AG10803 (cell line): ENCODE measurements at regions not wholly inside any gene's neighbourhood (a gene's known extent, or its start where the extent isn't known, plus 50 kb on each side); places are given as distances from the start of the nearest gene placed in this dataset.

ENCODE experiments used
- DNase-seq: peaks from one replicate; pipeline ENCODE4 v3.0.0; 2010; ENCODE audit warnings: low read depth
- H3K4me3 ChIP-seq: 2 replicates; pipeline ENCODE4 v1.5.1; 2011; ENCODE audit warnings: mild to moderate bottlenecking, low read length, control low read depth
- TF ChIP-seq, protein P1 (sequence below): conservative IDR thresholded peaks from 2 replicates; pipeline ENCODE4 v1.5.1; 2011; ENCODE audit warnings: mild to moderate bottlenecking, low read length, control low read depth, inconsistent platforms

DNA sequence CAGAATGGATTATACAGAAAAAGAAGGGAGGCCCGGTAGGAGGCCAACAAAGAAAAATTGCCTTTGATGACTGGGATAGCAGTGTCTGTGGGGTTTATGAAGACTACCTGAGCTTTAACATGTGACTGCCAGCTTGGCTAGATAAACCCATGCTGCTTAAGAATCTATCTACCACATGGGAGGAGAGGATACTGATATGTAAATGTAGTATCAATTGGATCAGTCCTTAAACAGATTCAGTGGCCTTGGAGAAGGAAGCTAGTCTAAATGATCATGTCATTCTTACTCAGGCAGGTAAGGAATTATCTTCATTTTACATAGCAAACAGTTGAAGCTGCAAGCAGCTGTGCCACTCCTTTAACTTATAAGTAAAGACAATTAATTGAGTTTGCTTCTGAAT lies 50.0 kb upstream of the SYNPR start:
- no peak for DNase-seq
- TF ChIP-seq, protein P1, sequence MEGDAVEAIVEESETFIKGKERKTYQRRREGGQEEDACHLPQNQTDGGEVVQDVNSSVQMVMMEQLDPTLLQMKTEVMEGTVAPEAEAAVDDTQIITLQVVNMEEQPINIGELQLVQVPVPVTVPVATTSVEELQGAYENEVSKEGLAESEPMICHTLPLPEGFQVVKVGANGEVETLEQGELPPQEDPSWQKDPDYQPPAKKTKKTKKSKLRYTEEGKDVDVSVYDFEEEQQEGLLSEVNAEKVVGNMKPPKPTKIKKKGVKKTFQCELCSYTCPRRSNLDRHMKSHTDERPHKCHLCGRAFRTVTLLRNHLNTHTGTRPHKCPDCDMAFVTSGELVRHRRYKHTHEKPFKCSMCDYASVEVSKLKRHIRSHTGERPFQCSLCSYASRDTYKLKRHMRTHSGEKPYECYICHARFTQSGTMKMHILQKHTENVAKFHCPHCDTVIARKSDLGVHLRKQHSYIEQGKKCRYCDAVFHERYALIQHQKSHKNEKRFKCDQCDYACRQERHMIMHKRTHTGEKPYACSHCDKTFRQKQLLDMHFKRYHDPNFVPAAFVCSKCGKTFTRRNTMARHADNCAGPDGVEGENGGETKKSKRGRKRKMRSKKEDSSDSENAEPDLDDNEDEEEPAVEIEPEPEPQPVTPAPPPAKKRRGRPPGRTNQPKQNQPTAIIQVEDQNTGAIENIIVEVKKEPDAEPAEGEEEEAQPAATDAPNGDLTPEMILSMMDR = no peak
- H3K4me3 ChIP-seq = no peak overlapping the region
